ENCODE measurements at regions not wholly inside any gene's neighbourhood (a gene's known extent, or its start where the extent isn't known, plus 50 kb on each side); places are given as distances from the start of the nearest gene placed in this dataset.

- Histone ChIP-seq H3K9me3 (ENCODE audit: control insufficient read depth, low read length) (no peaks in the 10 kb centered on the region), H3K27me3 (ENCODE audit: control insufficient read depth in 1 of 2, insufficient read depth in 2 of 2, low read length in 1 of 2) (no peaks in the 10 kb centered on the region), H3K36me3 (ENCODE audit: control insufficient read depth in 1 of 2, insufficient read depth in 2 of 2, low read length in 1 of 2) (no peaks in the 10 kb centered on the region), H3K4me1 (ENCODE audit: control insufficient read depth in 1 of 2, insufficient read depth in 2 of 2, low read length in 2 of 2) (no peaks in the 10 kb centered on the region), H3K27ac (ENCODE audit: low read depth in 1 of 2, low read length in 2 of 2) (no peak overlapping the region), H3K4me3 (ENCODE audit: low read length in 2 of 2) (no peak overlapping the region)
- DNase-seq, result no peak
- intact Hi-C loops (cut with DNase I), result no loop called here
- ATAC-seq (ENCODE audit: low FRiP score), result no peak
Observed at GRCh38 chr11:39804271-39804670, 1655.2 kb downstream of the LRRC4C start.

GRCh38 chr11:39786682-39787081 is 1672.8 kb downstream of the LRRC4C start:
- no peak overlapping the region for H3K27ac ChIP-seq (ENCODE audit: low read depth in 1 of 2, low read length in 2 of 2)
- intact Hi-C loops (cut with DNase I), result no loop called here
- no peaks in the 10 kb centered on the region for H3K9me3 ChIP-seq (ENCODE audit: control insufficient read depth, low read length)
- ATAC-seq (ENCODE audit: low FRiP score), result no peak
- H3K4me3 ChIP-seq (ENCODE audit: low read length in 2 of 2), result no peak overlapping the region
- H3K27me3 ChIP-seq (ENCODE audit: control insufficient read depth in 1 of 2, insufficient read depth in 2 of 2, low read length in 1 of 2), result no peaks in the 10 kb centered on the region
- H3K36me3 ChIP-seq (ENCODE audit: control insufficient read depth in 1 of 2, insufficient read depth in 2 of 2, low read length in 1 of 2), result no peaks in the 10 kb centered on the region
- 98% methylated on average over 8 of the region's 8 CpGs for WGBS, 2 donors
- DNase-seq, result no peak
- H3K4me1 ChIP-seq (ENCODE audit: control insufficient read depth in 1 of 2, insufficient read depth in 2 of 2, low read length in 2 of 2), result no peaks in the 10 kb centered on the region

GRCh38 chr11:39786281-39786680 is 1673.2 kb downstream of the LRRC4C start:
- no peak overlapping the region for H3K4me3 ChIP-seq (ENCODE audit: low read length in 2 of 2)

GRCh38 chr11:39784873-39785272 is 1674.6 kb downstream of the LRRC4C start:
- intact Hi-C loops (cut with DNase I), result no loop called here
- DNase-seq, result no peak
- no peak overlapping the region for H3K4me3 ChIP-seq (ENCODE audit: low read length in 2 of 2)
- no peaks in the 10 kb centered on the region for H3K36me3 ChIP-seq (ENCODE audit: control insufficient read depth in 1 of 2, insufficient read depth in 2 of 2, low read length in 1 of 2)
- WGBS, 2 donors, result 82 to 92% methylated on average over 5 of the region's 5 CpGs
- H3K27me3 ChIP-seq (ENCODE audit: control insufficient read depth in 1 of 2, insufficient read depth in 2 of 2, low read length in 1 of 2), result no peaks in the 10 kb centered on the region
- no peaks in the 10 kb centered on the region for H3K4me1 ChIP-seq (ENCODE audit: control insufficient read depth in 1 of 2, insufficient read depth in 2 of 2, low read length in 2 of 2)
- no peak overlapping the region for H3K27ac ChIP-seq (ENCODE audit: low read depth in 1 of 2, low read length in 2 of 2)
- H3K9me3 ChIP-seq (ENCODE audit: control insufficient read depth, low read length), result no peaks in the 10 kb centered on the region
- peak; percentile 23 for ATAC-seq (ENCODE audit: low FRiP score)

More at GRCh38 chr11:39786281-39786680, 1673.2 kb downstream of the LRRC4C start:
- intact Hi-C loops (cut with DNase I), result no loop called here
- no peaks in the 10 kb centered on the region for H3K36me3 ChIP-seq (ENCODE audit: control insufficient read depth in 1 of 2, insufficient read depth in 2 of 2, low read length in 1 of 2)
- DNase-seq, result no peak
- no peak overlapping the region for H3K27ac ChIP-seq (ENCODE audit: low read depth in 1 of 2, low read length in 2 of 2)
- H3K9me3 ChIP-seq (ENCODE audit: control insufficient read depth, low read length), result no peaks in the 10 kb centered on the region
- 94 to 96% methylated on average over 9 of the region's 9 CpGs for WGBS, 2 donors
- H3K4me1 ChIP-seq (ENCODE audit: control insufficient read depth in 1 of 2, insufficient read depth in 2 of 2, low read length in 2 of 2), result no peaks in the 10 kb centered on the region
- ATAC-seq (ENCODE audit: low FRiP score), result peak; percentile 22
- no peaks in the 10 kb centered on the region for H3K27me3 ChIP-seq (ENCODE audit: control insufficient read depth in 1 of 2, insufficient read depth in 2 of 2, low read length in 1 of 2)

GRCh38 chr11:39780131-39780530 is 1679.3 kb downstream of the LRRC4C start:
- intact Hi-C loops (cut with DNase I), result no loop called here

GRCh38 chr11:39777035-39777434 is 1682.4 kb downstream of the LRRC4C start:
- H3K36me3 ChIP-seq (ENCODE audit: control insufficient read depth in 1 of 2, insufficient read depth in 2 of 2, low read length in 1 of 2), result no peaks in the 10 kb centered on the region
- no peak overlapping the region for H3K27ac ChIP-seq (ENCODE audit: low read depth in 1 of 2, low read length in 2 of 2)
- intact Hi-C loops (cut with DNase I), result no loop called here
- H3K4me1 ChIP-seq (ENCODE audit: control insufficient read depth in 1 of 2, insufficient read depth in 2 of 2, low read length in 2 of 2), result no peaks in the 10 kb centered on the region
- ATAC-seq (ENCODE audit: low FRiP score), result no peak
- no peak overlapping the region for H3K4me3 ChIP-seq (ENCODE audit: low read length in 2 of 2)
- H3K27me3 ChIP-seq (ENCODE audit: control insufficient read depth in 1 of 2, insufficient read depth in 2 of 2, low read length in 1 of 2), result no peaks in the 10 kb centered on the region
- no peak for DNase-seq
- no peaks in the 10 kb centered on the region for H3K9me3 ChIP-seq (ENCODE audit: control insufficient read depth, low read length)
- WGBS, 2 donors, result 16 to 27% methylated on average over 3 of the region's 3 CpGs

More at GRCh38 chr11:39780131-39780530, 1679.3 kb downstream of the LRRC4C start:
- WGBS, 2 donors, result 74 to 81% methylated on average over 3 of the region's 3 CpGs
- H3K27ac ChIP-seq (ENCODE audit: low read depth in 1 of 2, low read length in 2 of 2), result no peak overlapping the region
- no peak for ATAC-seq (ENCODE audit: low FRiP score)
- no peaks in the 10 kb centered on the region for H3K4me1 ChIP-seq (ENCODE audit: control insufficient read depth in 1 of 2, insufficient read depth in 2 of 2, low read length in 2 of 2)
- DNase-seq, result no peak
- no peaks in the 10 kb centered on the region for H3K27me3 ChIP-seq (ENCODE audit: control insufficient read depth in 1 of 2, insufficient read depth in 2 of 2, low read length in 1 of 2)
- H3K36me3 ChIP-seq (ENCODE audit: control insufficient read depth in 1 of 2, insufficient read depth in 2 of 2, low read length in 1 of 2), result no peaks in the 10 kb centered on the region
- no peaks in the 10 kb centered on the region for H3K9me3 ChIP-seq (ENCODE audit: control insufficient read depth, low read length)
- H3K4me3 ChIP-seq (ENCODE audit: low read length in 2 of 2), result no peak overlapping the region

- Histone ChIP-seq H3K4me1 (ENCODE audit: control insufficient read depth in 1 of 2, insufficient read depth in 2 of 2, low read length in 2 of 2) (no peaks in the 10 kb centered on the region), H3K9me3 (ENCODE audit: control insufficient read depth, low read length) (no peaks in the 10 kb centered on the region), H3K36me3 (ENCODE audit: control insufficient read depth in 1 of 2, insufficient read depth in 2 of 2, low read length in 1 of 2) (no peaks in the 10 kb centered on the region), H3K27ac (ENCODE audit: low read depth in 1 of 2, low read length in 2 of 2) (no peak overlapping the region), H3K4me3 (ENCODE audit: low read length in 2 of 2) (no peak overlapping the region), H3K27me3 (ENCODE audit: control insufficient read depth in 1 of 2, insufficient read depth in 2 of 2, low read length in 1 of 2) (no peaks in the 10 kb centered on the region)
- WGBS, 2 donors, result 91 to 100% methylated on average over 1 of the region's 1 CpG
- intact Hi-C loops (cut with DNase I), result no loop called here
- no peak for DNase-seq
- no peak for ATAC-seq (ENCODE audit: low FRiP score)
Observed at GRCh38 chr11:39772525-39773137, 1686.8 kb downstream of the LRRC4C start.

GRCh38 chr11:39768214-39768613 is 1691.2 kb downstream of the LRRC4C start:
- no peaks in the 10 kb centered on the region for H3K27me3 ChIP-seq (ENCODE audit: control insufficient read depth in 1 of 2, insufficient read depth in 2 of 2, low read length in 1 of 2)
- no peak overlapping the region for H3K4me3 ChIP-seq (ENCODE audit: low read length in 2 of 2)
- no peak overlapping the region for H3K27ac ChIP-seq (ENCODE audit: low read depth in 1 of 2, low read length in 2 of 2)
- H3K4me1 ChIP-seq (ENCODE audit: control insufficient read depth in 1 of 2, insufficient read depth in 2 of 2, low read length in 2 of 2), result no peaks in the 10 kb centered on the region
- ATAC-seq (ENCODE audit: low FRiP score) (no peak), DNase-seq (no peak)
- no peaks in the 10 kb centered on the region for H3K36me3 ChIP-seq (ENCODE audit: control insufficient read depth in 1 of 2, insufficient read depth in 2 of 2, low read length in 1 of 2)
- 67 to 85% methylated on average over 1 of the region's 1 CpG for WGBS, 2 donors
- no peaks in the 10 kb centered on the region for H3K9me3 ChIP-seq (ENCODE audit: control insufficient read depth, low read length)
- intact Hi-C loops (cut with DNase I), result no loop called here

- no peaks in the 10 kb centered on the region for H3K36me3 ChIP-seq (ENCODE audit: control insufficient read depth in 1 of 2, insufficient read depth in 2 of 2, low read length in 1 of 2)
- no peaks in the 10 kb centered on the region for H3K4me1 ChIP-seq (ENCODE audit: control insufficient read depth in 1 of 2, insufficient read depth in 2 of 2, low read length in 2 of 2)
- 75 to 80% methylated on average over 6 of the region's 6 CpGs for WGBS, 2 donors
- no peak for DNase-seq
- peaks cover 2% of the 10 kb centered on the region for H3K9me3 ChIP-seq (ENCODE audit: control insufficient read depth, low read length)
- H3K27me3 ChIP-seq (ENCODE audit: control insufficient read depth in 1 of 2, insufficient read depth in 2 of 2, low read length in 1 of 2), result no peaks in the 10 kb centered on the region
- no peak overlapping the region for H3K27ac ChIP-seq (ENCODE audit: low read depth in 1 of 2, low read length in 2 of 2)
- no peak overlapping the region for H3K4me3 ChIP-seq (ENCODE audit: low read length in 2 of 2)
- ATAC-seq (ENCODE audit: low FRiP score), result no peak
- intact Hi-C loops (cut with DNase I), result no loop called here
Observed at GRCh38 chr11:39745401-39745800, 1714.1 kb downstream of the LRRC4C start.

Measured in aorta (tissue), 5 donors.